ENCODE measurements at regions not wholly inside any gene's neighbourhood (a gene's known extent, or its start where the extent isn't known, plus 50 kb on each side); places are given as distances from the start of the nearest gene placed in this dataset.

DNA sequence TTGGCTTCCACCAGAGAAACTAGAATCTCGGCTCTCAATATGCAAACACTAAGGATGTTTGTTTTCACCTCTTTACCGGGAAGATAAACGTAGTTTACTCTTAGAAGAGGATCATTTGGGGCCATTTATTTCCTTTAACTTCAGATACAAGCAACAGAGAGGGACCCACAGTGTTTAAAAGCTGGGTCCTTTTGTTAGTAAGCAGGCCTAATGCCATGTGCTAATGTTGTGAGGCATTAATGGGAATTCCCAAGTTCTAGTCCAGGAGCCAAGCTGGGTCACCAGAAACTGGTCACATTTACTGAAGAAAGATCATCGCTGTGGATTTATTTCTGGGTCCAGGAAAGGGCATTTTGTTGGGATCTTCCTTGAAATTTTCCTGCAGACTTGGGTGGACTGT is 78.1 kb upstream of the ADAMTS9 start (continued):
- TF ChIP-seq, protein P1, sequence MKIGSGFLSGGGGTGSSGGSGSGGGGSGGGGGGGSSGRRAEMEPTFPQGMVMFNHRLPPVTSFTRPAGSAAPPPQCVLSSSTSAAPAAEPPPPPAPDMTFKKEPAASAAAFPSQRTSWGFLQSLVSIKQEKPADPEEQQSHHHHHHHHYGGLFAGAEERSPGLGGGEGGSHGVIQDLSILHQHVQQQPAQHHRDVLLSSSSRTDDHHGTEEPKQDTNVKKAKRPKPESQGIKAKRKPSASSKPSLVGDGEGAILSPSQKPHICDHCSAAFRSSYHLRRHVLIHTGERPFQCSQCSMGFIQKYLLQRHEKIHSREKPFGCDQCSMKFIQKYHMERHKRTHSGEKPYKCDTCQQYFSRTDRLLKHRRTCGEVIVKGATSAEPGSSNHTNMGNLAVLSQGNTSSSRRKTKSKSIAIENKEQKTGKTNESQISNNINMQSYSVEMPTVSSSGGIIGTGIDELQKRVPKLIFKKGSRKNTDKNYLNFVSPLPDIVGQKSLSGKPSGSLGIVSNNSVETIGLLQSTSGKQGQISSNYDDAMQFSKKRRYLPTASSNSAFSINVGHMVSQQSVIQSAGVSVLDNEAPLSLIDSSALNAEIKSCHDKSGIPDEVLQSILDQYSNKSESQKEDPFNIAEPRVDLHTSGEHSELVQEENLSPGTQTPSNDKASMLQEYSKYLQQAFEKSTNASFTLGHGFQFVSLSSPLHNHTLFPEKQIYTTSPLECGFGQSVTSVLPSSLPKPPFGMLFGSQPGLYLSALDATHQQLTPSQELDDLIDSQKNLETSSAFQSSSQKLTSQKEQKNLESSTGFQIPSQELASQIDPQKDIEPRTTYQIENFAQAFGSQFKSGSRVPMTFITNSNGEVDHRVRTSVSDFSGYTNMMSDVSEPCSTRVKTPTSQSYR (CRISPR knock-in tag; IDR thresholded peaks at IDR 0.05) = no peak
- TF ChIP-seq, protein P2, sequence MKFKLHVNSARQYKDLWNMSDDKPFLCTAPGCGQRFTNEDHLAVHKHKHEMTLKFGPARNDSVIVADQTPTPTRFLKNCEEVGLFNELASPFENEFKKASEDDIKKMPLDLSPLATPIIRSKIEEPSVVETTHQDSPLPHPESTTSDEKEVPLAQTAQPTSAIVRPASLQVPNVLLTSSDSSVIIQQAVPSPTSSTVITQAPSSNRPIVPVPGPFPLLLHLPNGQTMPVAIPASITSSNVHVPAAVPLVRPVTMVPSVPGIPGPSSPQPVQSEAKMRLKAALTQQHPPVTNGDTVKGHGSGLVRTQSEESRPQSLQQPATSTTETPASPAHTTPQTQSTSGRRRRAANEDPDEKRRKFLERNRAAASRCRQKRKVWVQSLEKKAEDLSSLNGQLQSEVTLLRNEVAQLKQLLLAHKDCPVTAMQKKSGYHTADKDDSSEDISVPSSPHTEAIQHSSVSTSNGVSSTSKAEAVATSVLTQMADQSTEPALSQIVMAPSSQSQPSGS (CRISPR knock-in tag; IDR thresholded peaks at IDR 0.05; ENCODE audit: borderline replicate concordance, low read depth) = no peak
- TF ChIP-seq KAT7 (CRISPR knock-in tag; IDR thresholded peaks at IDR 0.05; ENCODE audit: borderline replicate concordance) = no peak
- TF ChIP-seq, protein P3, sequence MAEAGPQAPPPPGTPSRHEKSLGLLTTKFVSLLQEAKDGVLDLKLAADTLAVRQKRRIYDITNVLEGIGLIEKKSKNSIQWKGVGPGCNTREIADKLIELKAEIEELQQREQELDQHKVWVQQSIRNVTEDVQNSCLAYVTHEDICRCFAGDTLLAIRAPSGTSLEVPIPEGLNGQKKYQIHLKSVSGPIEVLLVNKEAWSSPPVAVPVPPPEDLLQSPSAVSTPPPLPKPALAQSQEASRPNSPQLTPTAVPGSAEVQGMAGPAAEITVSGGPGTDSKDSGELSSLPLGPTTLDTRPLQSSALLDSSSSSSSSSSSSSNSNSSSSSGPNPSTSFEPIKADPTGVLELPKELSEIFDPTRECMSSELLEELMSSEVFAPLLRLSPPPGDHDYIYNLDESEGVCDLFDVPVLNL (CRISPR knock-in tag; IDR thresholded peaks at IDR 0.05; ENCODE audit: borderline replicate concordance, low read depth) = no peak
- TF ChIP-seq, protein P4, sequence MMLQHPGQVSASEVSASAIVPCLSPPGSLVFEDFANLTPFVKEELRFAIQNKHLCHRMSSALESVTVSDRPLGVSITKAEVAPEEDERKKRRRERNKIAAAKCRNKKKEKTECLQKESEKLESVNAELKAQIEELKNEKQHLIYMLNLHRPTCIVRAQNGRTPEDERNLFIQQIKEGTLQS (CRISPR knock-in tag; conservative IDR thresholded peaks at IDR 0.05) = no peak
- no peak for TF ChIP-seq ESRRA (CRISPR knock-in tag; IDR thresholded peaks at IDR 0.05; ENCODE audit: borderline replicate concordance)
- TF ChIP-seq HMGA2 (CRISPR knock-in tag; IDR thresholded peaks at IDR 0.05) = no peak
- TF ChIP-seq, protein P5, sequence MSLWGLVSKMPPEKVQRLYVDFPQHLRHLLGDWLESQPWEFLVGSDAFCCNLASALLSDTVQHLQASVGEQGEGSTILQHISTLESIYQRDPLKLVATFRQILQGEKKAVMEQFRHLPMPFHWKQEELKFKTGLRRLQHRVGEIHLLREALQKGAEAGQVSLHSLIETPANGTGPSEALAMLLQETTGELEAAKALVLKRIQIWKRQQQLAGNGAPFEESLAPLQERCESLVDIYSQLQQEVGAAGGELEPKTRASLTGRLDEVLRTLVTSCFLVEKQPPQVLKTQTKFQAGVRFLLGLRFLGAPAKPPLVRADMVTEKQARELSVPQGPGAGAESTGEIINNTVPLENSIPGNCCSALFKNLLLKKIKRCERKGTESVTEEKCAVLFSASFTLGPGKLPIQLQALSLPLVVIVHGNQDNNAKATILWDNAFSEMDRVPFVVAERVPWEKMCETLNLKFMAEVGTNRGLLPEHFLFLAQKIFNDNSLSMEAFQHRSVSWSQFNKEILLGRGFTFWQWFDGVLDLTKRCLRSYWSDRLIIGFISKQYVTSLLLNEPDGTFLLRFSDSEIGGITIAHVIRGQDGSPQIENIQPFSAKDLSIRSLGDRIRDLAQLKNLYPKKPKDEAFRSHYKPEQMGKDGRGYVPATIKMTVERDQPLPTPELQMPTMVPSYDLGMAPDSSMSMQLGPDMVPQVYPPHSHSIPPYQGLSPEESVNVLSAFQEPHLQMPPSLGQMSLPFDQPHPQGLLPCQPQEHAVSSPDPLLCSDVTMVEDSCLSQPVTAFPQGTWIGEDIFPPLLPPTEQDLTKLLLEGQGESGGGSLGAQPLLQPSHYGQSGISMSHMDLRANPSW (CRISPR knock-in tag; conservative IDR thresholded peaks at IDR 0.05; ENCODE audit: low read depth) = no peak

DNA sequence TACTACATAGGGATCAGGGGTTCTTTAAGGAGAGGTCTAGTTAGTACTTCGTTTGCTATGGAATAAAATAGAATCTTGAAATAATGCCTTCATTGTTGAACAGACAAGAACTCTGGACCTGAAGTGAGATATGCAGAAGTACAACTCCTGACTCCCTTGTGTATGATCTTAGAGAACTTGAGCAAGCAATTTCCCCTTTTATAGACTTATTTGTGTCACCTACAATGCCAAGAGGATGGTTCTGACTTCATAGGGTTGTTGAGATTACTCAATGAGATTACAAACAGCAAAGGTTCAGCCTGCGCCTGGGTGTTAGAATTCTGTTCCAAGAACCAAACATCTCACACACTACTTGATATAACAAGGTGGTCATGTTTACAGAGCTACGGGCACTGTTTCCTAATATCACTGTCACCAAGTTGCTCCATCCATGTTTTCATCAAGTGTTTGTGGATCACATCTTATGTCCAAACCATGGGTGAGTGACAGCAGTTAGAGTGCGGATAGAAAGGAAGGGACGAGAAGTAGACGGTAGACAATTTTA is 76.7 kb upstream of the ADAMTS9 start:
- Mint-ChIP-seq H3K4me1 (peaks cover 15% of the 10 kb centered on the region), H3K36me3 (no peaks in the 10 kb centered on the region)
- CTCF ChIA-PET = no interaction called here

DNA sequence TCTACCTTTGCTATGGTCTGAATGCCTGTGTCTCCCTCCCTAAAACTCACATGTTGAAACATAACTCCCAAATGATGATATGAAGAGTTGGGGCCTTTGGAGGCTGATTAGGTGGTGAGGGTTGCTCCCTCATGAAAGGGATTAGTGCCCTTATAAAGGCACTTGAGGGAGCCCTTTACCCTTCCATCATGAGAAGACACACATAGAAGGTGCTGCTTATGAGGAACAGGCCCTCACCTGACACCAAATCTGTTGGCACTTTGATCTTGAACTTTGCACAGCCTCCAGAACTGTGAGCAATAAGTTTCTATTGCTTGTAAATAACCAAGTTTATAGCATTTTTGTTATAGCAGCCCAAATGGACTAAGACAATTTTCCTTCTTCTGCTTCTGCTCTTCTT is 76.2 kb upstream of the ADAMTS9 start:
- H3K27me3 Mint-ChIP-seq (ENCODE audit: low read depth) = no peaks in the 10 kb centered on the region; the same call in 1 of the 2 replicates
- no peaks in the 10 kb centered on the region for H3K36me3 Mint-ChIP-seq
- POLR2A ChIA-PET = no interaction called here
- H3K27ac Mint-ChIP-seq = no peak overlapping the region
- TF ChIP-seq PRRX2 (CRISPR knock-in tag; IDR thresholded peaks at IDR 0.05) = no peak
- TF ChIP-seq, protein P6, sequence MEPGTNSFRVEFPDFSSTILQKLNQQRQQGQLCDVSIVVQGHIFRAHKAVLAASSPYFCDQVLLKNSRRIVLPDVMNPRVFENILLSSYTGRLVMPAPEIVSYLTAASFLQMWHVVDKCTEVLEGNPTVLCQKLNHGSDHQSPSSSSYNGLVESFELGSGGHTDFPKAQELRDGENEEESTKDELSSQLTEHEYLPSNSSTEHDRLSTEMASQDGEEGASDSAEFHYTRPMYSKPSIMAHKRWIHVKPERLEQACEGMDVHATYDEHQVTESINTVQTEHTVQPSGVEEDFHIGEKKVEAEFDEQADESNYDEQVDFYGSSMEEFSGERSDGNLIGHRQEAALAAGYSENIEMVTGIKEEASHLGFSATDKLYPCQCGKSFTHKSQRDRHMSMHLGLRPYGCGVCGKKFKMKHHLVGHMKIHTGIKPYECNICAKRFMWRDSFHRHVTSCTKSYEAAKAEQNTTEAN (CRISPR knock-in tag; IDR thresholded peaks at IDR 0.05) = no peak
- TF ChIP-seq SP1 (CRISPR knock-in tag; conservative IDR thresholded peaks at IDR 0.05) = no peak
- TF ChIP-seq, protein P7, sequence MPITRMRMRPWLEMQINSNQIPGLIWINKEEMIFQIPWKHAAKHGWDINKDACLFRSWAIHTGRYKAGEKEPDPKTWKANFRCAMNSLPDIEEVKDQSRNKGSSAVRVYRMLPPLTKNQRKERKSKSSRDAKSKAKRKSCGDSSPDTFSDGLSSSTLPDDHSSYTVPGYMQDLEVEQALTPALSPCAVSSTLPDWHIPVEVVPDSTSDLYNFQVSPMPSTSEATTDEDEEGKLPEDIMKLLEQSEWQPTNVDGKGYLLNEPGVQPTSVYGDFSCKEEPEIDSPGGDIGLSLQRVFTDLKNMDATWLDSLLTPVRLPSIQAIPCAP (CRISPR knock-in tag; IDR thresholded peaks at IDR 0.05) = no peak
- H3K4me1 Mint-ChIP-seq = peaks cover 15% of the 10 kb centered on the region
- no peaks in the 10 kb centered on the region for H3K9me3 Mint-ChIP-seq
- no peak for ATAC-seq
- CTCF ChIA-PET = no interaction called here
- DNase-seq (ENCODE audit: low spot score) = no peak
- no peak overlapping the region for H3K4me3 Mint-ChIP-seq

More for the DNA sequence above, 76.7 kb upstream of the ADAMTS9 start:
- TF ChIP-seq ZNF121 (CRISPR knock-in tag; IDR thresholded peaks at IDR 0.05) = no peak
- TF ChIP-seq, protein P8, sequence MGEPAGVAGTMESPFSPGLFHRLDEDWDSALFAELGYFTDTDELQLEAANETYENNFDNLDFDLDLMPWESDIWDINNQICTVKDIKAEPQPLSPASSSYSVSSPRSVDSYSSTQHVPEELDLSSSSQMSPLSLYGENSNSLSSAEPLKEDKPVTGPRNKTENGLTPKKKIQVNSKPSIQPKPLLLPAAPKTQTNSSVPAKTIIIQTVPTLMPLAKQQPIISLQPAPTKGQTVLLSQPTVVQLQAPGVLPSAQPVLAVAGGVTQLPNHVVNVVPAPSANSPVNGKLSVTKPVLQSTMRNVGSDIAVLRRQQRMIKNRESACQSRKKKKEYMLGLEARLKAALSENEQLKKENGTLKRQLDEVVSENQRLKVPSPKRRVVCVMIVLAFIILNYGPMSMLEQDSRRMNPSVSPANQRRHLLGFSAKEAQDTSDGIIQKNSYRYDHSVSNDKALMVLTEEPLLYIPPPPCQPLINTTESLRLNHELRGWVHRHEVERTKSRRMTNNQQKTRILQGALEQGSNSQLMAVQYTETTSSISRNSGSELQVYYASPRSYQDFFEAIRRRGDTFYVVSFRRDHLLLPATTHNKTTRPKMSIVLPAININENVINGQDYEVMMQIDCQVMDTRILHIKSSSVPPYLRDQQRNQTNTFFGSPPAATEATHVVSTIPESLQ (CRISPR knock-in tag; IDR thresholded peaks at IDR 0.05) = no peak
- no peak for TF ChIP-seq ZNF138 (CRISPR knock-in tag; conservative IDR thresholded peaks at IDR 0.05)
- no peak for TF ChIP-seq GABPB1 (CRISPR knock-in tag; IDR thresholded peaks at IDR 0.05)
- TF ChIP-seq TEAD1 (CRISPR knock-in tag; IDR thresholded peaks at IDR 0.05) = no peak
- no peak overlapping the region for H3K27ac Mint-ChIP-seq
- no peaks in the 10 kb centered on the region for H3K9me3 Mint-ChIP-seq
- POLR2A ChIA-PET = no interaction called here
- H3K27me3 Mint-ChIP-seq (ENCODE audit: low read depth) = no peaks in the 10 kb centered on the region; the same call in 1 of the 2 replicates
- no peak overlapping the region for H3K4me3 Mint-ChIP-seq
- ATAC-seq (no peak), DNase-seq (ENCODE audit: low spot score) (no peak)

All from WTC11 (cell line).